Muscle layer of duodenum (tissue), 2 donors: ENCODE measurements at regions not wholly inside any gene's neighbourhood (a gene's known extent, or its start where the extent isn't known, plus 50 kb on each side); places are given as distances from the start of the nearest gene placed in this dataset.
"Not testable (repeated sequence)": the region's sequence is repeated elsewhere in the genome, so short reads cannot be mapped to it uniquely, and the experiment has no call there.

Experiments
- H3K27ac ChIP-seq: one replicate; pipeline ENCODE4 v1.7.0; 2013; ENCODE audit warnings: mild to moderate bottlenecking, low read length
- H3K27me3 ChIP-seq: one replicate; pipeline ENCODE4 v1.7.0; 2013; ENCODE audit warnings: low read depth, mild to moderate bottlenecking, control low read depth, low read length
- H3K36me3 ChIP-seq, 2 donors: one replicate each; pipeline ENCODE4 v1.7.0; 2013; ENCODE audit warnings: low read length in 2 of 2, control low read depth in 1 of 2, mild to moderate bottlenecking in 1 of 2; ENCODE audit not compliant: insufficient read depth in 2 of 2, control insufficient read depth in 1 of 2
- H3K4me1 ChIP-seq, 2 donors: one replicate each; pipeline ENCODE4 v1.7.0; 2013; ENCODE audit warnings: low read length in 2 of 2, mild to moderate bottlenecking in 2 of 2, control low read depth in 1 of 2, moderate library complexity in 1 of 2; ENCODE audit not compliant: insufficient read depth in 2 of 2, control insufficient read depth in 1 of 2
- H3K4me3 ChIP-seq, 2 donors: one replicate each; pipeline ENCODE4 v1.7.0; 2013; ENCODE audit warnings: low read length in 2 of 2, low read depth in 1 of 2, mild to moderate bottlenecking in 1 of 2
- H3K9me3 ChIP-seq, 2 donors: one replicate each; pipeline ENCODE4 v1.7.0; 2013; ENCODE audit warnings: low read length in 2 of 2, control low read depth in 1 of 2, mild to moderate bottlenecking in 1 of 2; ENCODE audit not compliant: control insufficient read depth in 1 of 2
- donor health status: healthy.

DNA sequence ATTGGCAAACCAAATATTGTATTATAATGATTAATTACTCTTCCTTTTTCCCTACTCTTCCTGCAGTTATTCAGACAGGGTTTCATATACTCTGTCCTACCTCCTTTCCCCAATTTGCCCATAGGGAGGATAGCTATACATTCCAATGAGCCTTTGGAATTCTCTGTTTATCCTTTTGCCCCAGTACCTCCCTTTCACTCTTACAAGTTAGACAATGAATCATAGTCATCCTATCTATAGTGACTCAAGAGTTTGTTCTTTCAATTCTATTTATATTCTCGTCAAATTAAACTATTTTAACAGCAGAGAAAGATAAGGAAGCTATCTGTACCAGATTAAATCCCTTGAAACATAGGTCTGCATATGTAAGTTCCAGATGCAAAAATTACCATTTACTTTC, 437.5 kb downstream of the NR4A2 start:
- H3K36me3 ChIP-seq = no peaks in the 10 kb centered on the region
- no peaks in the 10 kb centered on the region for H3K9me3 ChIP-seq
- no peaks in the 10 kb centered on the region for H3K4me1 ChIP-seq
- no peak overlapping the region for H3K4me3 ChIP-seq
- no peaks in the 10 kb centered on the region for H3K27me3 ChIP-seq
- H3K27ac ChIP-seq = no peak overlapping the region

GRCh38 chr2:155880382-155880781, 452.1 kb downstream of the NR4A2 start:
- not testable (repeated sequence) for H3K27ac ChIP-seq, H3K27me3 ChIP-seq, H3K36me3 ChIP-seq, H3K4me1 ChIP-seq, H3K4me3 ChIP-seq
- peaks cover 0 to 13% of the 10 kb centered on the region in 2 donors for H3K9me3 ChIP-seq

DNA sequence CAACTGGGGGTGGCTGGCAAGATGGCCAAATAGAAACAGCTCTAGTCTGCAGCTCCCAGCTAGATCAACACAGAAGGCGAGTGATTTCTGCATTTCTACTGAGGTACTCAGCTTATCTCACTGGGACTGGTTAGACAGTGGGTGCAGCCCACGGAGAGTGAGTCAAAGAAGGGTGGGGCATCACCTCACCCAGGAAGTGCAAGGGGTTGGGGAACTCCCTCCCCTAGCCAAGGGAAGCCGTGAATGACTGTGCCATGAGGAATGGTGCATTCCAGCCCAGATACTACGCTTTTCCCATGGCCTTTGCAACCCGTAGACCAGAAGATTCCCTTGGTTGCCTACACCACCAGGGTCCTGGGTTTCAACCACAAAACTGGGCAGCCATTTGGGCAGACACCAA, 452.6 kb downstream of the NR4A2 start:
- H3K4me3 ChIP-seq, H3K4me1 ChIP-seq, H3K27ac ChIP-seq, H3K27me3 ChIP-seq, H3K36me3 ChIP-seq: not testable (repeated sequence)
- H3K9me3 ChIP-seq = peaks cover 0 to 17% of the 10 kb centered on the region in 2 donors

- H3K4me3 ChIP-seq = no peak overlapping the region
- H3K27ac ChIP-seq = no peak overlapping the region
- no peaks in the 10 kb centered on the region for H3K27me3 ChIP-seq
- no peaks in the 10 kb centered on the region for H3K36me3 ChIP-seq
- peaks cover 0 to 17% of the 10 kb centered on the region in 2 donors for H3K9me3 ChIP-seq
- H3K4me1 ChIP-seq = no peaks in the 10 kb centered on the region
Measured at GRCh38 chr2:155872396-155872795, 460.1 kb downstream of the NR4A2 start.

DNA sequence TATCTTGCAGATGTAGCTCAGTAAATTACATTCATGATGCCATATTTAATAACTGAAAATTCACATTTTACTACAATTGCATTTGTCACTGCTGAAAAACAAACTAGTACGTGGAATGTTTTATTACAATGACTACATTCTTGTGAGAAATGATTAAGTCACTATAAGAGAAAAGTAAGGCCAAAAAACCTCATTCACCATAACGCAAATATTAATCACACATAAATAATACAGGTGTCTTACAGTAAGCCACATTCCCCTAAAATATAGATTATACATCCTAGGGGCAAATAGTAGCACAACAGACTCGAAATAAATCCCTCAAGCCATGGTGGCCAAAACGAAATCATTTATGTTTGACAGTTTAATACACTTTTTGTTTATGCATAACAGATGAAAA, 460.6 kb downstream of the NR4A2 start:
- Histone ChIP-seq H3K27me3 (no peaks in the 10 kb centered on the region), H3K36me3 (no peaks in the 10 kb centered on the region), H3K27ac (no peak overlapping the region), H3K9me3 (peaks cover 0 to 17% of the 10 kb centered on the region in 2 donors), H3K4me1 (no peaks in the 10 kb centered on the region), H3K4me3 (no peak overlapping the region)

DNA sequence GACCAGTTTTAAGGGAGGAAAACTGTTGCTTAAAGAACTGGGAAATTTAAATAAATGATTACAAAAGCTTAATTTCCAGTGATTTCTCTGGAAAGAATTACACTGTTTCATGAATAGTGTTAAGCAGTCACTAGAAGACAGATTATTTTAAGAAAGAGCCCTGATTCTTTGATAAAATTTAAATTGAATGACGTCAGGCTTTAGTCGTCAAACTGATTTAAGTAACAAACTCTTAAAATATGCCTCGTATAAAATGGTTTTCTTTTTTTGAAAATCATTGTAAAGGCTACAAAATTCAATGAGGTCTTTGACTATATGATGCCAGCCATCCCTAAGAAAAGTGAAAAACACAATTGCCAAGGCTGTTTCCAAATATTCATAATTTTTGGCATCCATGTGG, 465.0 kb downstream of the NR4A2 start:
- no peak overlapping the region for H3K4me3 ChIP-seq
- H3K36me3 ChIP-seq = no peaks in the 10 kb centered on the region
- no peaks in the 10 kb centered on the region for H3K9me3 ChIP-seq
- H3K27ac ChIP-seq = no peak overlapping the region
- H3K27me3 ChIP-seq = no peaks in the 10 kb centered on the region
- H3K4me1 ChIP-seq = no peaks in the 10 kb centered on the region

DNA sequence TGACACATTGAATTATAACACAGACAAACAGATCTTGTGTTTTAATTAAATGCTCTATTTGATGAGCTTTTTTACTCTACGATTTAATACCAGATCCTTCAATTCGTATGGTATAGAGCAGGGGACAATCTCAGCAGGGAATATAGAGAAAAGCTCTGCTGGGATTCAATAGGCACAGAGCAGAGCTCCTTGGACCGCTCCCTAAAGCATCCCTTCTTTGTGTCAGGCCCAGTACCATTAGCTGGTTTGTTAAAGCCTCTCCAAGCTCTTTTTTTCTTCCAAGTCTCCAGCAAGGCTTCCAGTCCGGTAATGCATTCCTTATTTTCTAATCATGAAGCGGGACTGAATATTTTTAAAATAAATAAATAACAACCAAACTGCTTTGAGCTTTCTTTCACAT, 466.0 kb downstream of the NR4A2 start:
- no peak overlapping the region for H3K27ac ChIP-seq
- no peak overlapping the region for H3K4me3 ChIP-seq
- no peaks in the 10 kb centered on the region for H3K9me3 ChIP-seq
- no peaks in the 10 kb centered on the region for H3K4me1 ChIP-seq
- H3K27me3 ChIP-seq = no peaks in the 10 kb centered on the region
- H3K36me3 ChIP-seq = no peaks in the 10 kb centered on the region

DNA sequence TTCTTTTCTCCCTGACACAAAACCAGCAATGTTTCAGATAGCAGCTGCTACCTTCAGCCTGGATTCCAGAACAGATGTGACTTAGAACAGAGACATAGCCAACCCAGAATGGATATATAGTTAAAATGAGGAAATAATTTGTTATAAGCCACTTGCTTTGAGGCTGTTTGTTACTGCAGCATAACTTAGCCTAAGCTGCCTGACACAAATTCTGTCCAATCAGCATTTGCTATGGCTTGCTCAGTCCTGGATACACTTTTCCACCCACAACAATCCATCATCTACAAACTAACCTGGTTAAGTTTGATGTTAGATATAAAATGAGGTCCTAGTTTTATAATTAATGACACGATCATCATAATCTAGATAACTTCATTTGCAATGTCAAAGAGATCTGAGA, 480.4 kb downstream of the NR4A2 start:
- Histone ChIP-seq H3K36me3 (no peaks in the 10 kb centered on the region), H3K9me3 (no peaks in the 10 kb centered on the region), H3K27ac (no peak overlapping the region), H3K4me1 (no peaks in the 10 kb centered on the region), H3K27me3 (no peaks in the 10 kb centered on the region), H3K4me3 (no peak overlapping the region)

GRCh38 chr2:155846259-155846658, 486.3 kb downstream of the NR4A2 start:
- no peaks in the 10 kb centered on the region for H3K9me3 ChIP-seq
- H3K4me3 ChIP-seq = no peak overlapping the region
- no peaks in the 10 kb centered on the region for H3K36me3 ChIP-seq
- H3K27me3 ChIP-seq = no peaks in the 10 kb centered on the region
- no peak overlapping the region for H3K27ac ChIP-seq
- H3K4me1 ChIP-seq = no peaks in the 10 kb centered on the region

- Histone ChIP-seq H3K27me3 (no peaks in the 10 kb centered on the region), H3K9me3 (no peaks in the 10 kb centered on the region), H3K4me3 (no peak overlapping the region), H3K36me3 (no peaks in the 10 kb centered on the region), H3K4me1 (no peaks in the 10 kb centered on the region), H3K27ac (no peak overlapping the region)
Measured at GRCh38 chr2:155844461-155844860, 488.1 kb downstream of the NR4A2 start.

DNA sequence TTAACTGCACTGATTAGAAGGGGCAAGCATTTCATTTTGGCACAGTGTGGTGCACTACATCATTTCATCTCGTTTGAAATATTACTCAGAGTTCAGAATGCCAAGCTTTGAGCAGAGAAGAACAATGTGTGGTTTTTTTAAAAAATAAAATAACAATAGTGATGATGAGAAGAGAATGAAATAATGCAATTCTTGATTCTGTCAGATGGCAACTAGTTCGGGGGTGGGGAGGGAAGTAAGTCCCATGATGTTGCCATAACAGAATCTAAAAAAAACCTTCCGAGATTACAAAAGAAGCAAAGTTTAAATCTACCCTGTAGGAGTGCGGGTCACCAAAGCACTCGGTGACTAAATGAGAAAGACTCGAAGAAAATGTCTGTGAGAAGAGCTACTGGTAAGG, 490.4 kb downstream of the NR4A2 start:
- Histone ChIP-seq H3K4me1 (no peaks in the 10 kb centered on the region), H3K27ac (no peak overlapping the region), H3K9me3 (no peaks in the 10 kb centered on the region), H3K4me3 (no peak overlapping the region), H3K27me3 (no peaks in the 10 kb centered on the region), H3K36me3 (no peaks in the 10 kb centered on the region)

DNA sequence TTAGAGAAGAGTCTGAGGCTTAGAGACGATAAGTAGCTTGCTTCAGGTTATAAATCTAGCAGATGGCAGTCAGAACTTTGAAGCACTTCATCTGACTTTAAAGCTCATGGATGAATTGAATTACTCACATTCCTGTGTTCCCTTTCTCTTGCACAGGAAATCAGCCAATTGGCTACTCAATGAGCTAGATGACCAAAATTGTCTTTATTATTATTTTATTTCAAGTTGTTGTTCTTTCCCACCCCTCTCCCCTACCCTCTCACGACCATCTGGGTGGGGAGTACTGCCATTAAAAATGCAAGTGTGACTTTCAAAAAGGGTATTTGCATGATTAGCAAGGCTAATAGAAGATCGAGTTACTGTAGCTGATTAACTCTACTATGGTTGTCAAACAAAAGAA, 491.1 kb downstream of the NR4A2 start:
- Histone ChIP-seq H3K4me3 (no peak overlapping the region), H3K4me1 (no peaks in the 10 kb centered on the region), H3K36me3 (no peaks in the 10 kb centered on the region), H3K9me3 (no peaks in the 10 kb centered on the region), H3K27me3 (no peaks in the 10 kb centered on the region), H3K27ac (no peak overlapping the region)
